ENCODE measurements at regions not wholly inside any gene's neighbourhood (a gene's known extent, or its start where the extent isn't known, plus 50 kb on each side); places are given as distances from the start of the nearest gene placed in this dataset.
"Not testable (repeated sequence)": the region's sequence is repeated elsewhere in the genome, so short reads cannot be mapped to it uniquely, and the experiment has no call there.

DNA sequence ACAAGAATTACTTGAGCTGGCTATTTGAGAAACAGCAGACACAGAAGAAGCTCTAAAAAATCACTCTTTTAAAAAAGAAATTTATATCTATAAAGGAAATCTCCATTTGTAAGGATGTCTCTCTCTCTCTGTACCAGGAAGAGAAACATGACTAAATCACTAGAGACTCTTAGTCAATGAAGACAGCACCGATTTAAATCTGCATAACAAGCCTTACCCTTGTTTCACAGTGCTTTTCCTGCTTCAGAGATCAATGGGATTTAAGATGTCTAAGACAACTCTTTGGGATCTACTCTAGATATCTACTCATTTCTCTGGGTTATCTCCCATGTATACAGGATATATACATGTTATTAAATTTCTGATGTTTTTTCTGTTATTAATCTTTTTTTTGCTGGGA, 359.2 kb upstream of the RND3 start:
- Mint-ChIP-seq H3K9me3 (no peaks in the 10 kb centered on the region), H3K27me3 (no peaks in the 10 kb centered on the region), H3K27ac (no peak overlapping the region), H3K36me3 (ENCODE audit: low read depth) (no peaks in the 10 kb centered on the region), H3K4me3 (no peak overlapping the region), H3K4me1 (no peaks in the 10 kb centered on the region)
- ChIA-PET POLR2A (no interaction called here), CTCF (no interaction called here)
- no peak for DNase-seq

DNA sequence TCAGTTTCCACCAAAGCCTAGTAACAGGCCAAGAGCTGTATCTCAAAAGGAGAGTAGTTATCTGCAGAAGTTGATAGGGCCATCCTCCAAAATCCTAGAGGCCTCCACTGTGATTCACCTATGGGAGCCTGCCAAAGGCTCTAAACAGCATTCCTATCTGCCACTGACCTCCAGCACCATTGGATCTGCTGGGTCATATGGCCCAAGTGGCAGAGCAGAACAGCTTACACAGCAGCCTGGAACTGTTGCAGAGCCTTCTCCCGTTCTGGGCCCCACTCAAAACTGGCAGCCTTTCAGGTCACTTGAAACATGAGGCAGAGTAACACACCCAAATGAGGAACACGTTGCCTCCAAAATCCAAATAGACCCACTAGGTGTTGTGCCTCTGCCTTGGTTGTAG, 345.2 kb upstream of the RND3 start:
- H3K4me3 Mint-ChIP-seq: no peak overlapping the region
- ChIA-PET CTCF (no interaction called here), POLR2A (no interaction called here)
- no peaks in the 10 kb centered on the region for H3K36me3 Mint-ChIP-seq (ENCODE audit: low read depth)
- no peak for DNase-seq
- H3K4me1 Mint-ChIP-seq: no peaks in the 10 kb centered on the region
- no peaks in the 10 kb centered on the region for H3K9me3 Mint-ChIP-seq
- H3K27ac Mint-ChIP-seq: no peak overlapping the region
- H3K27me3 Mint-ChIP-seq: no peaks in the 10 kb centered on the region

DNA sequence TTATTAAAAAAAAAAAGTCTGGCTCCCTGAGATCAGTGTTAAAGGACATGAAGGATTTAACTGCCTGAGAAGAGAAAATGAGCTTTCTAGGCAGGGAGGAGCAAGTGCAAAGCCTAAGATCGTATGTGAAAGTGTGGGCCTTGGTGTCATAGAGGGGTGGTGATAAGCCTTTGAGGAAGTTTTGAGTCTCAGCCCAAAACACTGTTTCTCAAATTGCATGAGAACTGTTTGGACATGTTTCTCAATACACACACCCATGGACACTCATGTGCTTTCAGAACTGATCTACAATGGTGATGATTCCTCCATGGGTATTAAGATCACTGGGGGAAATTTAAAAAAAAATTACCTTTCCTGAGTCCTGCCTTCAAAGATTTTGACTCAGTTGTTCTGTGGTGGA, 336.7 kb upstream of the RND3 start:
- no peak overlapping the region for H3K4me3 Mint-ChIP-seq
- H3K27ac Mint-ChIP-seq: no peak overlapping the region
- no peaks in the 10 kb centered on the region for H3K4me1 Mint-ChIP-seq
- no peaks in the 10 kb centered on the region for H3K27me3 Mint-ChIP-seq
- ChIA-PET CTCF (no interaction called here), POLR2A (no interaction called here)
- H3K9me3 Mint-ChIP-seq: no peaks in the 10 kb centered on the region
- no peaks in the 10 kb centered on the region for H3K36me3 Mint-ChIP-seq (ENCODE audit: low read depth)
- no peak for DNase-seq

DNA sequence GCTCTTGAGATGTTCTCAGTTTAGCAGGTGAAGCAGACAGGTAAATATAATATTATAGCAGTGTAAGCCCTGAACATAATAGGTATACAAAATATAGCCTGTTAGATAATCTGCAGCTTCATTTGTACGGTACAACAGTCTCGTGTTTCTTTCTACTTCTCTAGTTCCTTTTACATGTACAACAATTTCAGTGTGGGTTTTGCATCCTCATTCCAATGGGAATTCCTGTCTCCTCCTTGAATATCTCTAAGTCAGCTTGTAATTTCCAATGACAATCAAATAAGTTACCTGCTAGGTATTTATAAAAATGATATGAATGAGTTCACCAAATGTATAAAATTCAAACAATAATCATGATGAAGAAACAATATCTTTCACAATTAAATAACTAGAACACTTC, 330.0 kb upstream of the RND3 start:
- POLR2A ChIA-PET: no interaction called here
- Mint-ChIP-seq H3K4me1 (no peaks in the 10 kb centered on the region), H3K27me3 (no peaks in the 10 kb centered on the region), H3K36me3 (ENCODE audit: low read depth) (no peaks in the 10 kb centered on the region), H3K27ac (no peak overlapping the region), H3K4me3 (no peak overlapping the region), H3K9me3 (no peaks in the 10 kb centered on the region)
- no peak for DNase-seq
- CTCF ChIA-PET: no interaction called here

DNA sequence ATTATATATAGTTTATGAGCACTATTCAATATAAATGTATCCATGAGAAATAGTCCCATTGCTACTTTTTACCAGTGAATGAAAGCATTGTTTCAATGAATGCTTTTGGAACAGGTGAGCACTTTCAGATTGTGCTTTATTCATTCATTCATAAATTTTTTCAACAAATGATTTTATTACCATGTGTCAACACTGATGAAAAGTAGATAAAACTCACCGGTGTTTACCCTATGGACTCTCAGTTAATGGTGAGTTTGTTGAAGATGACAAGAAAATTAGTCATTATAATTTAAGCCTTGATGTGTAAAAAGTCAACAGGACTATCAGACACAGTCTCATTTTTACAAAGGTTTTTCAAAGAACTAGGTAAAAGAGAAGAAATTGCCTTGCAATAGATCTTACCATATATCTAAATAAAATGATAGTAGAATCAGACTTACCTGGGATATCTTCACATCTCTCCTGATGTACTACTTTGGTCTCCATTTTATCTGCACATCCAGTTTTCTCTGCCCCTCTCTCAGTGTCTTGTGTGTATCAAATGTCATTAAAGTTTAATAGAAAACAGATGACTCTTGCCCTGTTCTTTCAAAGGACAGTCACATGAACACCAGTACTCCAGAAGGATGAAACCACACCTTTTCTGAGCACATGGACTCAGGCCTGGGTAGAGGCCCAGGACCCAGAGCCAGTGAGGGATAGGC, 325.3 kb upstream of the RND3 start:
- no peaks in the 10 kb centered on the region for H3K27me3 Mint-ChIP-seq
- no peaks in the 10 kb centered on the region for H3K36me3 Mint-ChIP-seq (ENCODE audit: low read depth)
- ChIA-PET POLR2A (no interaction called here), CTCF (no interaction called here)
- no peaks in the 10 kb centered on the region for H3K9me3 Mint-ChIP-seq
- no peaks in the 10 kb centered on the region for H3K4me1 Mint-ChIP-seq
- no peak overlapping the region for H3K27ac Mint-ChIP-seq
- no peak for DNase-seq
- no peak overlapping the region for H3K4me3 Mint-ChIP-seq

DNA sequence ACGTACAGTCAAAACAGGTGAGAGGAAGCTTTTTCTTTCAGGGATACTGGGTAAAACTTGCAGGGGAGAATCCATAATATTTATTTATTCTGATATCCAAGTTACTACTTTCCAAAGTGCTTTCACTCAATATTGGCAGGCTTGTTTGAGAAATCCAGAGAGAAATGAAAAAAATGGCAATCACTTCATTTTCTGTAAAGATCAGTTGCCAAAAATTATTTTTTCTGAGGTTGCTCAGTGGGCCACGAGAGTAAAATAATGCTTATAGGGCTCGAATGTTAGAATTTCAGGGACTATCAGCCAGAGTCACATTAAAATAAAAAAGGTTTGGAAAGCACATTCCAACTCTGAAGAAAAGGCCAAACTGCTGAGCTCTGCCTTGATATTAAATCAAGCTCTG, 324.6 kb upstream of the RND3 start:
- no peak for DNase-seq
- Mint-ChIP-seq H3K36me3 (ENCODE audit: low read depth) (no peaks in the 10 kb centered on the region), H3K27ac (no peak overlapping the region), H3K4me1 (no peaks in the 10 kb centered on the region), H3K27me3 (no peaks in the 10 kb centered on the region), H3K4me3 (no peak overlapping the region), H3K9me3 (no peaks in the 10 kb centered on the region)
- CTCF ChIA-PET: no interaction called here
- POLR2A ChIA-PET: no interaction called here

DNA sequence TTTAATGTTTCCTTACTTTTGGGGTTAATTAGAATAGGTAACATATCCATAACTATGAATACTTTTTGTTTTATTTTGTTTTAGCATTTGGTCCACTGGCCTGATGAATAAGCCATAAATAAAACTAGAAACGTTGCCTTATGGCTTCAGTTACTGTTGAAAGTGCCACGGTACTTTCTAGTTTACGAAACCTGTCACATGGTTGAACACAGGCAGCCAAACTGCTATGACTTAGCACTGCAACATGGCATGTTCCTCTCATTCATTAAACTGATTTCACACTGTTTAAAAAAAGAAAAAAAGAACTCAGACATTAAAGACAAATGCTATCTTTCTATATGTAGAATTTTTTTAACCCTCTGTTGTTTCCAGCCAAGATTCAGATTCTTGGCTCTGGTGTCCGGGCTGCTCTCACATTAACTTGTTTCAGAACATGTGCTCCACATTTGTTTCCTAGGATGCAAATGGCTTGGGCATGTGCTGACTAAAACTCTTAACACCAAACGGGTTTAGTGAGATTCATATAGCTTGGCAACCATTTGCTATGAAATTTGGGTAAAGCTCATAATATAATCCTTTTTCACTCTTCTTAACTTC, 323.9 kb upstream of the RND3 start:
- Mint-ChIP-seq H3K4me1 (no peaks in the 10 kb centered on the region), H3K36me3 (ENCODE audit: low read depth) (no peaks in the 10 kb centered on the region), H3K9me3 (no peaks in the 10 kb centered on the region), H3K27ac (no peak overlapping the region), H3K27me3 (no peaks in the 10 kb centered on the region), H3K4me3 (no peak overlapping the region)
- CTCF ChIA-PET: no interaction called here
- no peak for DNase-seq
- POLR2A ChIA-PET: no interaction called here

DNA sequence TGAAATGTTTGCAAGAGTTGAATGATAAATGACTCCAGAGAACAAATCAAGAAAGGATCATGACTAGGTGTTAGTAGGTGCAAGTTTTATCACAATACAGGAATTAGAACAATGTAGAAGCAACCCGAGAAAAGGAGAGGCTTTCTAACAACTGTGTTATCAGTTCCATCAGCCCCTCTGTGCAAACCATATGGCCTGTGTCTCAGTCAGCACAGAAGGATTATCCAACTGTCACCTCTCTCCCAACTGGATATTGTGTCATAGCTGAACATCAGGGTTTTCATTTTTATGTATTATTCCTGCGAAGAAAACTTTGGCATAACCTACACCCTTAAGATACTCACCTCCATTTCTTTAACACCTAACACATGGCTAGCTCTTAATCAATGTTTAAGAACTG, 321.6 kb upstream of the RND3 start:
- no peaks in the 10 kb centered on the region for H3K9me3 Mint-ChIP-seq
- no peaks in the 10 kb centered on the region for H3K4me1 Mint-ChIP-seq
- no peaks in the 10 kb centered on the region for H3K36me3 Mint-ChIP-seq (ENCODE audit: low read depth)
- ChIA-PET POLR2A (no interaction called here), CTCF (no interaction called here)
- no peak overlapping the region for H3K27ac Mint-ChIP-seq
- DNase-seq: no peak
- no peak overlapping the region for H3K4me3 Mint-ChIP-seq
- H3K27me3 Mint-ChIP-seq: no peaks in the 10 kb centered on the region

DNA sequence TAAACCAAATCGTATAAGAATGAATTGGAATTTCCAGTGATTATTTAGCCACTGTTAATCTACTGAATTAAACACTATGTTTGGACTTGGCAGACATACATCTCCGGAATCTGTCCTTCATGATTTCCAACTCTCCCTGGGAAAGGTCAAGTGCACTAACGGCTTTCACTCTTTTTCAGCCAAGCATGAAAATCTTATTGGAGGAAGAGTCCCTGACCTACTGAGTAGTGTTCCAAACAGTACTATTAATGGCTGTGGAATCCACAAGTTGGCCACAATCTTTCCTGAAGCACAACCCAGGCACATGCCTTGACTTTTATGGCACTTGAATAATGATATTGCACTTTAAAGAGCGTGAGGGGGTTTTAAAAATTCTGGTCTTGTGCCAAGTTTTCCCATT, 318.9 kb upstream of the RND3 start:
- Mint-ChIP-seq H3K4me3 (no peak overlapping the region), H3K27ac (no peak overlapping the region), H3K36me3 (ENCODE audit: low read depth) (no peaks in the 10 kb centered on the region), H3K4me1 (no peaks in the 10 kb centered on the region), H3K9me3 (no peaks in the 10 kb centered on the region), H3K27me3 (no peaks in the 10 kb centered on the region)
- DNase-seq: no peak
- ChIA-PET POLR2A (no interaction called here), CTCF (no interaction called here)

DNA sequence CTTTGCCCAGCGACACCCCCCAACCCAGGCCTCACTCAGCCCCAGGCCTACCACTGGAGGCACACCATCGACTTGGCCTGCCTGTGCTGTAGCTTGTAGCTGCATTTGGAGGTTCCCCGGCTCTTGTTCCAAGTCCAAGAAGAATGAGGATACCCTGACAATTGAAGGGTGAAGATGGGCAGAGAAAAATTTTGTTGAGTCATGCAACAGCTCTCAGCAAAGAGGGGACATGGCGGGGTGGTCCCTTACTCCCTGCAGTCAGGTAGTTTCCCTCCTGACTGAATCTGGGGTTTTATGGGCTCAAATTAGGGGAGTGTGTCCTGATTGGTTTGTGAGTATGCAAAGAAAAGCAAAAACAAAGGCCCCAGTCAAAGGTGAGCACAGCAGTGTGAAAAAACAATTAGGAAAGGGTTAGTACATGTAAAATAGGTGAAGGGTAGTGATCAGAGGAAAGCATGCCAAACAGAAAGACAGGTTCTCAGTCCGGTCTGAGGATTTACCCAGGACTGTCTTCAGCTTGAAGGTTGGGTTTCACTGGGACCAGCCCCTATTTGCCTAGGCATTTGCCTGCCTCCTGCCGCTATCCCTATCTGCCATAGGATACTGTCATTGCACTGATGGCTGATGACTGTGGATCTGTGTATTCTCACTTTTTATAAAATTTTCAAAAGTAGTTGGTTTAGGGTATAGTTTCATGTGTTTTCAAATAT, 316.4 kb upstream of the RND3 start:
- DNase-seq: no peak
- CTCF ChIA-PET: no interaction called here
- H3K27me3 Mint-ChIP-seq: no peaks in the 10 kb centered on the region

DNA sequence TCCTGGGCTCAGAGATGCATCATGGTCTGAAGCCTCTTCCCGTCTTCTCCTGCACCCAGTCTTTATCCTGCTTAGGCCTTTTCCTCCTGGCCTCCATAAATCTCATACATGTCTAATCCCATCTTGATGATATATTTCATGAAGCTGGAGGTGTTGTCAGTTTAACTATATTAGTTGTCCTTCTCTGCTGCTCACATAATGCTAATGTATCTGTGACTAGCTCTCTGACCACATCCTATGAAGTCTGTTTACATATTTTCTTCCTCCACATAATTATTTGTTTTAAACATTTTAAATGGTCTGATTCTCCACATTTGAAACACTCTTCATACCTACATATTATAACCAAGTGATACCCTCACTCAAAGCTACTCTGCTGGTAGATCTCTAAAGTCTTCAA, 315.2 kb upstream of the RND3 start:
- H3K4me3 Mint-ChIP-seq: no peak overlapping the region
- H3K27ac Mint-ChIP-seq: no peak overlapping the region
- ChIA-PET CTCF (interaction anchor here (1.0 kb wide), 1 partner anchor 12 kb away, joined by 3 read pairs; no protein-coding TSS in a partner anchor), POLR2A (no interaction called here)
- no peaks in the 10 kb centered on the region for H3K4me1 Mint-ChIP-seq
- no peak for DNase-seq
- no peaks in the 10 kb centered on the region for H3K9me3 Mint-ChIP-seq
- H3K36me3 Mint-ChIP-seq (ENCODE audit: low read depth): no peaks in the 10 kb centered on the region
- no peaks in the 10 kb centered on the region for H3K27me3 Mint-ChIP-seq

More for the DNA sequence above, 316.4 kb upstream of the RND3 start:
- Mint-ChIP-seq H3K36me3 (ENCODE audit: low read depth) (no peaks in the 10 kb centered on the region), H3K4me1 (no peaks in the 10 kb centered on the region), H3K4me3 (no peak overlapping the region), H3K9me3 (no peaks in the 10 kb centered on the region), H3K27ac (no peak overlapping the region)
- POLR2A ChIA-PET: no interaction called here

DNA sequence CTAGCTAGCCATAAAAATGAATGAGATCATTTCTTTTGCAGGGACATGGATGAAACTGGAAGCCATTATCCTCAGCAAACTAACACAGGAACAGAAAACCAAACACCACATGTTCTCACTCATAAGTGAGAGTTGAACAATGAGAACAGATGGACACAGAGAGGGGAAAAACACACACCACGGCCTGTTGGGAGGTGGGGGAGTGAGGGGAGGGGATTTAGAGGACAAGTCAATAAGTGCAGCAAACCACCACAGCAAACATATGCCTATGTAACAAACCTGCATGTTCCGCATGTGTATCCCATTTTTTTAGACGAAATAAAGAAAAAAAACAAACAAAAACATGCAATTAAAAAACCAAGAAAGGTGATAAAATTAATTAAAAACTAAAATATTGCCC, 308.8 kb upstream of the RND3 start:
- H3K4me1 Mint-ChIP-seq; DNase-seq; H3K27ac Mint-ChIP-seq; POLR2A ChIA-PET; H3K27me3 Mint-ChIP-seq; H3K9me3 Mint-ChIP-seq; CTCF ChIA-PET; H3K36me3 Mint-ChIP-seq (ENCODE audit: low read depth); H3K4me3 Mint-ChIP-seq: not testable (repeated sequence)

DNA sequence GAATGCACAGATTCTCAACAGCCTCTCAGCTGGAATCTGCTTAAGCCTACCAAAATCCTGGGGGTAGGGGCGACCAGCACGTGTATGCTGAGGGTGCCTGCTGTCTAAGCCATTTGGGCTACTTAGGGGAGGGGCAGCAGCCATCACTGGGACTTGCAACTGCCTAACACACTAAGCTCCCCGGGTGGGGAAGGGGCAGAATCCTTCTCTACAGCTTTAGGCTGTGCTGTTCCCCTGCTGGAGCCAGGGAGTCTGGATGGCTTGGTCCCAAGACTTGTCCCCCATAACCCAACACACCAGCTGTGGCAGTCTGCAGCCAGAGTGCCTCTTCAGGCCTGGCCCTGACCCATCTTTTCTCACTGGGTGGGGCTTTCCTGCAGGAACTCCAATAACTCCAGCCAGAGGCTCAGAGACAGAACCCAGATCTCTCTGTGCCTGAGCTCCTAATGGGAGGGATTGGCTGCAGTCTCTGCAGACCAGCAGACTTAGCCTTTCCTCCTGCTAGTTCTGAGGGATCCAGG, 305.4 kb upstream of the RND3 start:
- H3K27ac Mint-ChIP-seq: no peak overlapping the region
- no peaks in the 10 kb centered on the region for H3K36me3 Mint-ChIP-seq (ENCODE audit: low read depth)
- CTCF ChIA-PET: no interaction called here
- H3K4me1 Mint-ChIP-seq: no peaks in the 10 kb centered on the region
- no peaks in the 10 kb centered on the region for H3K27me3 Mint-ChIP-seq
- H3K9me3 Mint-ChIP-seq: no peaks in the 10 kb centered on the region
- DNase-seq: no peak
- H3K4me3 Mint-ChIP-seq: no peak overlapping the region
- POLR2A ChIA-PET: no interaction called here

DNA sequence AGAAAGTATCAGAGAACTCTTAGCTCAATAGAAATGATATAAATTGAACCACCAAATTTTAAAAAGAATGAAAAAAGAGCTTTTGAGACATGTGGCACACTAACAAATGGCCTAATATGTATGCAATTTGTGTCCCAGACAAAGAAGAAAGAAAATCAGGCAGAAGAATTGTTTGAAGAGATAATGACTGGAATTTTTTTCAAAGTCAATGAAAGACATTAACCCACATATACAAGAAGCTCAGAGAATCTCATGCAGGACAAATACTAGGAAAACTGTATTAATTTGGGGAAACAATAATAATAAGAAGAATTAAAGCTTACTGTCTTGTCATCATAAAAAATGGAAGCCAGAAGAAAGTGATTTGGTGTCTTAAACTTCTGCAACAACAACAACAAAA, 304.1 kb upstream of the RND3 start:
- no peaks in the 10 kb centered on the region for H3K36me3 Mint-ChIP-seq (ENCODE audit: low read depth)
- ChIA-PET CTCF (no interaction called here), POLR2A (no interaction called here)
- H3K27ac Mint-ChIP-seq: no peak overlapping the region
- H3K4me1 Mint-ChIP-seq: no peaks in the 10 kb centered on the region
- DNase-seq: no peak
- H3K9me3 Mint-ChIP-seq: no peaks in the 10 kb centered on the region
- H3K27me3 Mint-ChIP-seq: no peaks in the 10 kb centered on the region
- H3K4me3 Mint-ChIP-seq: no peak overlapping the region

All from activated CD4-positive, alpha-beta T cell treated with anti-CD3 and anti-CD28 coated beads, Interleukin-2, amount 10 ng/mL, durations not matched to agents 7 days and 5 days (primary cell).